ENCODE measurements at regions not wholly inside any gene's neighbourhood (a gene's known extent, or its start where the extent isn't known, plus 50 kb on each side); places are given as distances from the start of the nearest gene placed in this dataset.

GRCh38 chr12:89969093-89969492 is 260.5 kb upstream of the ATP2B1 start:
- DNase-seq (ENCODE audit: low read depth, low spot score) = no peak

DNA sequence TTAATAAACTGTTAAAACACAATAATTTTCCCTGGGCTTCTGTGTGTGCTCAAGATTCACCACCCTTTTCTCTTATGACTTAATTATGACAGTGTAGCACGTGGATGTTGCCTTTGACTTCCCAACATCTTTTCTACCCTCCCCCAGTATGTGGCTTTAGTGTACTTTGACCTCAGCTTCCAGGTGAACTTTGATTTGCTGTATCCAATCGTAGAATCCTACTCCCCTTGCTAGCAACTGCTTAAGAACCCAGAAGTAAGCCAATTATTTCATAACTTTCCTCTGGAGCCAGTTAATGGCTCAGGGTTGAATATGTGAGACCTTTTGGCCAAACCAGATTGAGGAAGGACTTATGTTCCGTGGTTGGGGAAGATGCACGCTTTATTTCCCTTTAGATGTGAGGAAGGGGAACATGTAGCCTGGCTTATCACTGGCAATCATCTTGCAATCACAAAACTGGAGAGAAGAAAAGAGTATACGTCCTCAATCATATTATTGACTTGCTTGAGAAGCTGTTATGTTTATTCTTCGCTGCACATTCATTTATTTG is 259.6 kb upstream of the ATP2B1 start:
- DNase-seq (ENCODE audit: low read depth, low spot score) = no peak

DNA sequence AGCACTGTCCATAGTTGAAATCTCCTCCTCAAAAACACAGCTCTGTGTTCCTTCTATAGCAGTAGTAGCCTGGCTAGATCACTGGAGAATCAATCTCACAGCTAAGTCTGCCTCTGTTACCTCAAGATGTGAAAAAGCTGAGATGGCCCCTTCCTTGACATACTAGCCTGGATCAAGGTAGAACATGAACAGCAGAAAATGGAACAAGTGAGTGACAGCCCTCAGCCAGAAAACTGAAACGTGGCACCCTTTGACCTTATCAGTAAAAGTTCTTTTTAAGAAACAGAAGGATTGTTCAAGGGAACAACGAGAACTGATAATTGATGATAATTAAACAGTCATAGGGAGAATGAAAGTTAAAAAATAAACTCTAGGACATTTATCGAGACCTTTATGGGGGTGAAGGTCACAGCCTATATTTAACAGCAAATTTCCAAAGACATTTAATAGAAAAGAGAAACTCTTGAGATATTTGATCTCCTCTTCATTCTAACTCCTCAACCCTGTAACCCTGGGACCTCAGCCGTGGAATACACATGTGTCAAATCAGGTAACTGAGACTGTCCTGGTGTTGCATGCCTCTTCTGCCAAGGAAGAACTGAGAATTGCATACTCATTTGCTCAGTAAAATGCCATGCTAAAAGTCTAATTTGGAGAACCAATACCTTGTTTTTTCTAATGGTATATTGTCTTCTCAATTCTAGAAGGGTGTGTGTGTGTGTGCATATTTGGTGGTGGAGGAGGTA is 258.0 kb upstream of the ATP2B1 start:
- no peak for DNase-seq (ENCODE audit: low read depth, low spot score)

- no peak for DNase-seq (ENCODE audit: low read depth, low spot score)
Observed at GRCh38 chr12:89965993-89966392, 257.4 kb upstream of the ATP2B1 start.

DNA sequence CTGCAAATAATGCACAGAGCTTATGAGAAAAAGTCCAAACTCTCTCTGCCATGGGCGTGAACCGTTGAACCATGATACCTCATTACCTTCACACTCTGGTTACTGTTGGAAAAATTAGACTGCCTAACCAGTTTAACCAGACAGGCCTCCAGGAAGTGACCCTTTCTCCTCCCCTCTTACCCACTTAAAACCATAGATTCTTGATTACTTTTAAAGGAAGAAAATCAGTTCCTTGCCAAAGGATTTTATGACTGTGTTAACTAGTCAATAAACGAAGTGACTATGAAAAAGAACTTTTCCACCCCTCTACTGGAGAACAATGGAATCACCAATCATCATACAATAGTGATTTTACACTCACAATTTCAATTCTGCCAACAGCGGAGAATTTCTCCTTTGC is 254.0 kb upstream of the ATP2B1 start:
- no peak for DNase-seq (ENCODE audit: low read depth, low spot score)

DNA sequence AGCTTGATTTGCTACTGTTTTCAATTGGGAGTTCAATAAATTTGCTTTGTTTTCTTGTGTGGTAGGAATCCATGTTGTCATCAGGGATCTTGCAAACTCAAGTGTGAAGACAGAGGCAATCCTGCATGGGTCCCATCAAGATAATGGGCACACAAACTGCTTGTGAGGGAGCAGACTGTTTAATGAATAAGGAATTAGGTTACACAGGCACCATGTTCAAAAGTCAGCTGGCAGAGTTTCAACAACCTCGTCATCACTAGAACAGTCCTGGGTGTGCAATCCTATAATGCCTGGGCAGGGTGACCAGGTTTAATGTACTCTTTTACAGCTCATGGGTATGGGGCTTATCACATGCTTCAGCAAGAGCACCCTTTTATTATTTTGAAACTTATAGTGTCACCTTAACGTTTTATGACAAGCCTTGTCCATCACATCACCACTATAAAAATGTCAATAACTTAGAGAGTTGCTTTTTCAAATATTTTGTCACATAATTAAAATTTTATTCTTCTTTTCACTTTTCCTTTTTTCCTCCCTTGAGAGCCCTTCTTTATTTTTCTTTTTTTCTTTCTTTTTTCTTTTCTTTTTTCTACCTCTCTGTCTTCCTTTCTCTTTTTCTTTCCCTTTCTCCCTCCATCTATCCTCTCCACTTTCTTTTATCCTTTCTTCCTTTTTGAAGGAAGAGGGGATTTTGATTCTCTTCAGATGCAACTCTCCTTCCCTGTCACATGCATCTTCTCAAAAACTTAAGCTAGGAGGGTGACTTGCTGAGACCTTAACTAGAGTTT is 252.2 kb upstream of the ATP2B1 start:
- DNase-seq (ENCODE audit: low read depth, low spot score) = no peak

DNA sequence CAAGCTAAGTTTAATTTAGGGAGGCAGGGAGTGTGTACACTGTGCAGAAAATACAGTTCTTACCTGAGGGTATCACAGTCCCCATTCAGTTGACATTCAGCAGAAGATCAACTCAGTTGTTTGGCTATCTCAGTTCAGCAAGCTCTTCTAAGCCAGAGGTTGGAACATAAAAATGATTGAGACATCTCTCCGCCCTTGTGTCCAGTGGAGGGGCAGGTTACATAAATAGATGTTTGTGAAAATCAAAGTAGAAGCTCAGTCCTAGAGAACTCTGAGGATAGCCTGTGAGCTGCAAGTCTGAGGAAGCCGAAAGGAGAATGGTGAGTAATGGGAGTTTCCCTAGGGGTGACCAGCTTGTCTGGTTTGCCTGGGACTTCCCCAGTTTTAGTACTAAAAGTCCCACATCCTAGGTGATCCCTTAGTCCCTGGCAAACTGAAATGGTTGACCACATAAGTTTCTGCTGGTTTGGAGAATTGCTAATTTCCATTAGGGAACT is 251.4 kb upstream of the ATP2B1 start:
- DNase-seq (ENCODE audit: low read depth, low spot score) = no peak

DNA sequence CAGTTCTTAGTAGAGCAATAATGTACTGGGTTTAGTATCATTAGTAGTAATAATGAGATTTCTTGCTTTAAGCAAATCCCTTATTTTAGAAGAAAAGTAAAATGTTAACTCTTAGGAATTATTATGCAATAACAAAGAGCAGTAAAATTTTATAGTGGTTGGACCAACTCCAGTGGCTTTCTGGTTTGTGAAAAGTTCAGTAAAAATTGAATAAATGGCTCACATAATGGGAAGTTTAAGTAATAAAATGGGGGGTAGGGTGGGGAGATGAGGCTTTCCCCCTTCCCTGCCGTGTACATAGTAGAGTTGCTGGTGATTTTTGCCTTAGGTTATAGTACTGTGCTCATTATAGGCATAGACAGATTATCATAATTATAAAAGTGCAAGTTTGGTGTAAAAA is 250.5 kb upstream of the ATP2B1 start:
- no peak for DNase-seq (ENCODE audit: low read depth, low spot score)

DNA sequence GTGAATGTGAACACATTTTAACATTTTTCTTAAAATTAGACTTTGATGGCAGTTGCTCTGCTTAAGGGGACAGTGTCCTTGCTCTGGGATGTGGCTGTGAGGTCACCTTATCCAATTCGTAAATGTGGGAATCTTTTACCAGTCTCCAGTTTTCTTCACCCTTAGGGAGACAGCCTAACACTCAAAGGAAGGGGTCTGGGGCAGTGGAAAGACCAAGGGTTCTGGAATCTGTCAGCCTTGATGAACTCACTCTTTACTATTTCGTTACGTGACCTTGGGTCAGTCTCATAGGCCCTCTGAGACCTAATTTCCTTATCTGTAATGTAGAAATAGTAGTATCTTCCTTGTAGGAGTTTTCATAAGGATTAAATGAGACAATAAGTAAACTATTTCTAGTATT is 245.6 kb upstream of the ATP2B1 start:
- DNase-seq (ENCODE audit: low read depth, low spot score) = no peak

- DNase-seq (ENCODE audit: low read depth, low spot score) = no peak
Observed at GRCh38 chr12:89951694-89952060, 243.0 kb upstream of the ATP2B1 start.

GRCh38 chr12:89951050-89951693 is 242.5 kb upstream of the ATP2B1 start:
- no peak for DNase-seq (ENCODE audit: low read depth, low spot score)

- DNase-seq (ENCODE audit: low read depth, low spot score) = no peak
Observed at GRCh38 chr12:89950421-89950820, 241.8 kb upstream of the ATP2B1 start.

- peak; percentile 94 for DNase-seq (ENCODE audit: low read depth, low spot score)
Observed at GRCh38 chr12:89949457-89950195, 241.0 kb upstream of the ATP2B1 start.

DNA sequence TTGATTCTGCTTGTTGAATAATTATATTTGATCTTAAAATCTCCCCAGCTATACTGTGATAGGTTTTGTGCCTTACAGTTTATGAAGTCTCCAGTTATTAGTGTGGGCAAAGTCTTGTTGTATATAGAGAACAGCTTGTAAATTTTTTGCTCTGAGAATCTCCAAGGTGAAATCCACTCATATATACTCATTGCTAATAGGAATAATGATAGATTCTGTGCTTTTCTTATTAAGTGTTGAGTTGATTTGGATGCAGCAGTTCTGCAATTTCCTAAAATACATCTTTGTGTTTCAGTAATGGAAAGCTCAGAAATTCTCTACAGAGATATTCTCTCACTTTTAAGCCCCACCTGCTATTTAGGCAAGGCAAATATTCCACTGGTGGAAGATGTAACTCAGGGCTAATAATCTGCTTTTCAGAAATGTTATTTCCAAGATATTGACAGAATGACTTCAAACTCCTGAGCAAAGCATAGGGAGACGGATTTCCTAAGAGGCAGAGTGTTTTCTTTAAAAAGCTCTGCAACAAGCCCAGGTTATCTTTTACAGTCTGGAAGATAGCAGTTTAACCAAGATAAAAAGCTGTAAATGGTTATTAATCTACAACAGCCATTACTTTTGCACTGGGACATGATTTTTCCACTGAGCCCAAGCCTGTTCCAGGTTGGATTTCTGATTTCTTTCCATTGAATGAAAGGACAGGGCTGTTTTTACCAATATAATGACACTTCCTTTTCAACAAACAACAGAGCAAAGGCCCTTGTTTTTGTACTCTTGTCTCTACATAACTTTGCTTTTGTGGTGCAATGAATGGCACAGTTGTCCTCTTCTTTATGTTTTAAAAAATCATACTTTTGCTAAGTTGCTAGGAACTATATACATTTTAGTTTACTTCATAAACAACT is 239.9 kb upstream of the ATP2B1 start:
- no peak for DNase-seq (ENCODE audit: low read depth, low spot score)

GRCh38 chr12:89947437-89948270 is 239.0 kb upstream of the ATP2B1 start:
- peak; percentile 78 for DNase-seq (ENCODE audit: low read depth, low spot score)

DNA sequence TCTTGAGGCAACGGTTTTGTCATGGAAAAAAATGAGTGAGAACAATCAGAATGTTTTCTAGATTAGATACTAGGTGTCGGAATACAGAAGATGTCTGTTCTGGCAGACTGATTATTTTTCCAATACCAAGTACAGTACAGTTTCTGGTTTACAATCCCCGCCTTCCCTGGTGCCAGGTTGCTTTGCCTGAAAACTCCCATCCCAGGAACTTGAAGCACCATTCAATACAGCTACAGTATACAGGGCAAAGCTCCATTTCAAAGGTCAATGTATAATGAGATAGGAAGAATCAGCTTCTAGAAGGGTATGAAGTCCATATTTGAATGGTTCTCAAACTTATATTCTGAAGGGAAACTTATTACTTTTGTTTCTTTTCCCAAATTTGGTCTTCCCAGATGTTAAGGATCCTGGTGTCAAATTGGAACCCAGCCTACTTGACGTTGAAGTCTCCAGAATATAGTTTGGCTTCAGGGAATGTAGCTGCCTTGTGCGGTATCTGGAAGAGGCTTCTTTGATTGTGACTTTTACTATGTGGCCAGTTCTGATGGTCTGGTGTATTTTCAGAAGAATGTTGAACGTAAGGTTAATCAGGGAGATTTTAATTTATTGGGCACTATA is 238.0 kb upstream of the ATP2B1 start:
- DNase-seq (ENCODE audit: low read depth, low spot score) = no peak

DNA sequence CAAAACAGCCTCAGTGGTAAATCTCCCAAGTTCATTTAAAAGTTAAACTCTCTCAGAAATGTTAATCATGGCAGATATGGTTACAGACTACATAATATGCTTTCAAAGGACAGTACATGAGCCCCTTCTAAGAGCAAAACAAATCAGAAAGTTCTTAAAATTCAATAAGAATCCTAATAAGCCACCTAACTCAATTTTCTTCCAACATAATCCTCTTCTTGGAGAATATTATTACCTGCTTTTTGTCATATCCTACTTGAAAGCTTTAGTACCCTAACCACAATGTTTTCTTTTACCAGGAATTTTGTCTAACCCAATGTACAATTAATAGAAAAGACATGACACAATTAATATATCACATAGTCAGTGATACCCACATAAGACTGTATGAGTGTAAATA is 236.5 kb upstream of the ATP2B1 start:
- DNase-seq (ENCODE audit: low read depth, low spot score) = no peak

GRCh38 chr12:89943463-89943862 is 234.8 kb upstream of the ATP2B1 start:
- DNase-seq (ENCODE audit: low read depth, low spot score) = no peak

DNA sequence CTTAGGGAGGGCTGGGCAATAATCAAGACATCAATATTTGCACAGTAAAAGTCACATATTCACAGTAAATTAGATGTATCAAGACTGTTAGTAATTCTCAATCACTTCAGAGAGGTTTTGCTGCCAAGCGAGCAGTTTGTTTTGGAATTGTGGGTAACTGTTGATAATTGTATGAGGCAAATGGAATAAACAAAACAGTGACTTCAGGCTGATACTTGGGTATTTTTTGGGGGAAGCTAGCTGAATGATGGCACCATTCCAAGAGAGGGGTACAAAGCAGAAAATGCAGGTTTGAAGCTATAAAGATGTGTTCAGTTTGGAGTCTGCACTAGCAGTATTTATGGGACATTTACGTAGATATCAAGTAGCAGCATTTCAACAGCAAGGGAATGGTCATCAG is 232.8 kb upstream of the ATP2B1 start:
- no peak for DNase-seq (ENCODE audit: low read depth, low spot score)
